DND-41 (cell line): ENCODE measurements at regions not wholly inside any gene's neighbourhood (a gene's known extent, or its start where the extent isn't known, plus 50 kb on each side); places are given as distances from the start of the nearest gene placed in this dataset.

ENCODE experiments used
- ATAC-seq: fragments of 200-7000 bp; cut with Tn5 transposase; 3 replicates; pipeline ENCODE4 v1.9.1; 2021; ENCODE audit warnings: low read depth; ENCODE audit not compliant: insufficient read depth
- DNase-seq: peaks from one replicate; pipeline ENCODE4 v3.0.0-alpha.2; 2020
- H2AFZ ChIP-seq: 2 replicates; pipeline ENCODE4 v1.6.0; 2012; ENCODE audit warnings: low read depth, low read length
- H3K27ac ChIP-seq: 2 replicates; pipeline ENCODE4 v1.5.1; 2012; ENCODE audit warnings: low read length, inconsistent platforms
- H3K27me3 ChIP-seq: fragments of 200-600 bp; sonication (generic); 2 replicates; pipeline ENCODE4 v1.6.0; 2012; ENCODE audit warnings: low read length, mild to moderate bottlenecking, inconsistent platforms; ENCODE audit not compliant: insufficient read depth, poor library complexity
- H3K36me3 ChIP-seq: 2 replicates; pipeline ENCODE4 v1.5.1; 2012; ENCODE audit warnings: low read length, inconsistent platforms; ENCODE audit not compliant: insufficient read depth
- H3K4me1 ChIP-seq: 2 replicates; pipeline ENCODE4 v1.5.1; 2012; ENCODE audit warnings: mild to moderate bottlenecking, low read length; ENCODE audit not compliant: insufficient read depth
- H3K4me2 ChIP-seq: 2 replicates; pipeline ENCODE4 v1.6.0; 2012; ENCODE audit warnings: mild to moderate bottlenecking, moderate library complexity, low read length, inconsistent platforms; ENCODE audit not compliant: insufficient read depth
- H3K4me3 ChIP-seq, 2 experiments: fragments of 200-600 bp in 1 of 2; shearing (Covaris generic) in 1 of 2; 2 replicates each; pipeline ENCODE4 v1.5.1; 2012 to 2016; ENCODE audit warnings: inconsistent platforms in 2 of 2, low read length in 2 of 2, mild to moderate bottlenecking in 2 of 2, low read depth in 1 of 2, moderate library complexity in 1 of 2
- H3K79me2 ChIP-seq: 2 replicates; pipeline ENCODE4 v1.6.0; 2012; ENCODE audit warnings: low read length, inconsistent platforms; ENCODE audit not compliant: insufficient read depth
- H3K9ac ChIP-seq: 2 replicates; pipeline ENCODE4 v1.6.0; 2012; ENCODE audit warnings: low read depth, mild to moderate bottlenecking, inconsistent platforms, low read length, moderate library complexity
- H3K9me3 ChIP-seq: 2 replicates; pipeline ENCODE4 v1.5.1; 2012; ENCODE audit warnings: low read length, moderate library complexity, mild to moderate bottlenecking, inconsistent platforms; ENCODE audit not compliant: insufficient read depth, severe bottlenecking
- H4K20me1 ChIP-seq: 2 replicates; pipeline ENCODE4 v1.6.0; 2012; ENCODE audit warnings: low read length; ENCODE audit not compliant: insufficient read depth
- CTCF ChIP-seq: IDR thresholded peaks from 2 replicates; pipeline ENCODE4 v1.5.1; 2012; ENCODE audit warnings: borderline replicate concordance, low read length, moderate library complexity, mild to moderate bottlenecking; ENCODE audit not compliant: poor library complexity, severe bottlenecking; ENCODE audit errors: extremely low read depth
- EZH2 ChIP-seq: IDR thresholded peaks from 3 replicates; pipeline ENCODE4 v1.6.1; 2012; ENCODE audit warnings: borderline replicate concordance, low read depth, mild to moderate bottlenecking, moderate library complexity, low read length, inconsistent platforms; ENCODE audit not compliant: severe bottlenecking

- H3K36me3 ChIP-seq: no peaks in the 10 kb centered on the region
These were observed 478.0 kb downstream of the PID1 start for GRCh38 chr2:228793116-228793515.

DNA sequence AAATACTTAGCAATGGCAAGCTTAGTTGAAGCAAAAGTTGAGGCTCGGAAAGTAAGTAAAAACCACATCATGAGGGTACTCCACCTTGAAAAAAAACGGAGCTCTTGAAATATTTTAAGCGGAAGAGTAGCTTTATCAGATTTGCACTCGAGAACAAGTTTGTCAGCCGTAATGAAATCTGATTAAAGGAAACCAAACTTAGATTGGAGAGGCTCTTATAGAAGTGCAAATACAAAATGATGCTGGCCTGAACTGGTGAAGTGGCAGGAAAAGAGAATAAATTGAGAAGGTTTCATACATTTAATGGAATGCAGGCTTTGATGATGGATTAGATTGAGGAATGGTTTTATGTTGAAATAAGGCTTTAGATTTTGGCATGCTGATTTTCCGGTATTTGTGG lies 484.2 kb downstream of the PID1 start:
- no peaks in the 10 kb centered on the region for H3K27me3 ChIP-seq
- H3K79me2 ChIP-seq: no peaks in the 10 kb centered on the region
- H3K4me1 ChIP-seq: no peaks in the 10 kb centered on the region
- H3K4me3 ChIP-seq: no peak overlapping the region
- H2AFZ ChIP-seq: no peak overlapping the region
- no peak for DNase-seq
- no peak for ATAC-seq
- no peak overlapping the region for H3K4me2 ChIP-seq
- H3K9ac ChIP-seq: no peak overlapping the region
- H3K27ac ChIP-seq: no peak overlapping the region
- H3K36me3 ChIP-seq: no peaks in the 10 kb centered on the region
- TF ChIP-seq CTCF (no peak), EZH2 (no peak)
- H4K20me1 ChIP-seq: no peaks in the 10 kb centered on the region
- H3K9me3 ChIP-seq: no peaks in the 10 kb centered on the region

More at GRCh38 chr2:228793116-228793515, 478.0 kb downstream of the PID1 start:
- Histone ChIP-seq H3K27ac (no peak overlapping the region), H4K20me1 (no peaks in the 10 kb centered on the region), H3K4me3 (no peak overlapping the region), H3K4me2 (no peak overlapping the region), H3K79me2 (no peaks in the 10 kb centered on the region), H3K9me3 (no peaks in the 10 kb centered on the region), H3K9ac (no peak overlapping the region), H3K27me3 (no peaks in the 10 kb centered on the region), H3K4me1 (no peaks in the 10 kb centered on the region), H2AFZ (no peak overlapping the region)
- ATAC-seq (no peak), DNase-seq (no peak)
- TF ChIP-seq EZH2 (no peak), CTCF (no peak)

- H3K9me3 ChIP-seq: no peaks in the 10 kb centered on the region
- H3K27me3 ChIP-seq: no peaks in the 10 kb centered on the region
- no peak overlapping the region for H3K27ac ChIP-seq
- TF ChIP-seq EZH2: no peak
- TF ChIP-seq CTCF: no peak
- H4K20me1 ChIP-seq: no peaks in the 10 kb centered on the region
- no peaks in the 10 kb centered on the region for H3K79me2 ChIP-seq
- ATAC-seq: no peak
- no peak overlapping the region for H3K9ac ChIP-seq
- H3K4me1 ChIP-seq: no peaks in the 10 kb centered on the region
- no peak overlapping the region for H2AFZ ChIP-seq
- DNase-seq: no peak
- H3K36me3 ChIP-seq: no peaks in the 10 kb centered on the region
- H3K4me2 ChIP-seq: no peak overlapping the region
- H3K4me3 ChIP-seq: no peak overlapping the region
These were observed 488.8 kb downstream of the PID1 start for GRCh38 chr2:228782281-228782680.

GRCh38 chr2:228777855-228778355 lies 493.2 kb downstream of the PID1 start:
- no peak for TF ChIP-seq CTCF
- TF ChIP-seq EZH2: no peak
- Histone ChIP-seq H3K9me3 (no peaks in the 10 kb centered on the region), H3K4me1 (no peaks in the 10 kb centered on the region), H3K36me3 (no peaks in the 10 kb centered on the region), H3K4me3 (no peak overlapping the region), H3K27ac (no peak overlapping the region), H3K4me2 (no peak overlapping the region), H3K79me2 (no peaks in the 10 kb centered on the region), H3K9ac (no peak overlapping the region), H4K20me1 (no peaks in the 10 kb centered on the region), H2AFZ (no peak overlapping the region), H3K27me3 (no peaks in the 10 kb centered on the region)
- ATAC-seq (no peak), DNase-seq (no peak)
